Gastroesophageal sphincter (tissue), 4 donors: ENCODE measurements at regions not wholly inside any gene's neighbourhood (a gene's known extent, or its start where the extent isn't known, plus 50 kb on each side); places are given as distances from the start of the nearest gene placed in this dataset.

Experiments
- ATAC-seq: fragments of 150-250 bp; one replicate; pipeline ENCODE4 v1.9.1; 2016; ENCODE audit warnings: mild to moderate bottlenecking, moderate library complexity
- H3K27ac ChIP-seq, 4 donors: fragments of 200-600 bp; sonication (generic) in 3 of 4; 1 replicate in 3 of 4; 2 replicates in 1 of 4; pipeline ENCODE4 v1.5.1; 2016 to 2019
- H3K27me3 ChIP-seq: fragments of 200-600 bp; sonication (generic); one replicate; pipeline ENCODE4 v1.5.1; 2019
- H3K36me3 ChIP-seq, 2 donors: fragments of 200-600 bp; sonication (generic); one replicate each; pipeline ENCODE4 v1.5.1; 2019; ENCODE audit warnings: control low read depth in 1 of 2
- H3K4me1 ChIP-seq, 3 donors: fragments of 200-600 bp; sonication (generic); 1 replicate in 2 of 3; 2 replicates in 1 of 3; pipeline ENCODE4 v1.5.1; 2016 to 2019; ENCODE audit warnings: control low read depth in 2 of 3
- H3K4me3 ChIP-seq, 2 donors: fragments of 200-600 bp; sonication (generic); one replicate each; pipeline ENCODE4 v1.5.1; 2019; ENCODE audit warnings: mild to moderate bottlenecking in 1 of 2, moderate library complexity in 1 of 2
- H3K9me3 ChIP-seq, 3 donors: fragments of 200-600 bp; sonication (generic); one replicate each; pipeline ENCODE4 v1.5.1; 2017 to 2019; ENCODE audit warnings: control low read depth in 2 of 3
- EP300 ChIP-seq: sonication (generic); formaldehyde crosslinking; IDR thresholded peaks from one replicate; pipeline ENCODE4 v1.6.1; 2017; ENCODE audit warnings: antibody characterized with exemption, mild to moderate bottlenecking
- POLR2A ChIP-seq, 2 donors: fragments of 450-650 bp; IDR thresholded peaks; one replicate each; pipeline ENCODE4 v1.6.1; 2017; ENCODE audit warnings: antibody characterized with exemption in 2 of 2, mild to moderate bottlenecking in 2 of 2, moderate library complexity in 1 of 2
- POLR2AphosphoS5 ChIP-seq: sonication (generic); formaldehyde crosslinking; IDR thresholded peaks from one replicate; pipeline ENCODE4 v1.6.1; 2017; ENCODE audit warnings: antibody characterized with exemption
- WGBS, 2 donors: methylation state at CpG; one replicate each; pipeline ENCODE4 v1.1.5; 2018; ENCODE audit warnings: low coverage in 1 of 2; 5-methylcytosine and 5-hydroxymethylcytosine counted together
- TF ChIP-seq, protein P1 (sequence below), 4 experiments: fragments of 200-600 bp in 2 of 4; fragments of 450-650 bp in 2 of 4; sonication (generic) in 1 of 4; IDR thresholded peaks; one replicate each; pipeline ENCODE4 v1.5.1; 2017 to 2019; ENCODE audit warnings: antibody characterized with exemption in 4 of 4, mild to moderate bottlenecking in 2 of 4, moderate library complexity in 2 of 4

DNA sequence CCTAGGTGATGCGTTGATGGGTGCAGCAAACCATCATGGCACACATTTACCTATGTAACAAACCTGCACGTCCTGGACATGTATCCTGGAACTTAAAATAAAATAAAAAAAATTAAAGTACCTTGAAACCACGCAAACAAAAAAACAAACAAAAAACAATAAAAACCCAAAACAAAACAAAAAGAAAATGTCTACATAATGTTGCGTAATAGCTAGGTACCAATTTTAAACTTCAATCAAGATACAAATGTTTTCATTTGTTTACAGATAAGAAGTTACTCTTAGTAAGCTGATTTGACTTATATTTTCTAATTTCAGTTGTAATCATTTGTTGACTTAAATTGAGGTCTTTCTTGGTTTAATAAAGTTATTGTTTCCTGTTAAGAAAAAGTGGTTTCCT is 349.6 kb upstream of the KCNMB2 start:
- Histone ChIP-seq H3K9me3 (no peaks in the 10 kb centered on the region), H3K4me3 (no peak overlapping the region), H3K27ac (no peak overlapping the region), H3K36me3 (no peaks in the 10 kb centered on the region), H3K4me1 (peaks cover 0 to 11% (median 0%) of the 10 kb centered on the region in 3 donors), H3K27me3 (no peaks in the 10 kb centered on the region)
- WGBS, 2 donors = 93 to 97% methylated on average over 3 to 4 of the region's 4 CpGs
- TF ChIP-seq, protein P1, sequence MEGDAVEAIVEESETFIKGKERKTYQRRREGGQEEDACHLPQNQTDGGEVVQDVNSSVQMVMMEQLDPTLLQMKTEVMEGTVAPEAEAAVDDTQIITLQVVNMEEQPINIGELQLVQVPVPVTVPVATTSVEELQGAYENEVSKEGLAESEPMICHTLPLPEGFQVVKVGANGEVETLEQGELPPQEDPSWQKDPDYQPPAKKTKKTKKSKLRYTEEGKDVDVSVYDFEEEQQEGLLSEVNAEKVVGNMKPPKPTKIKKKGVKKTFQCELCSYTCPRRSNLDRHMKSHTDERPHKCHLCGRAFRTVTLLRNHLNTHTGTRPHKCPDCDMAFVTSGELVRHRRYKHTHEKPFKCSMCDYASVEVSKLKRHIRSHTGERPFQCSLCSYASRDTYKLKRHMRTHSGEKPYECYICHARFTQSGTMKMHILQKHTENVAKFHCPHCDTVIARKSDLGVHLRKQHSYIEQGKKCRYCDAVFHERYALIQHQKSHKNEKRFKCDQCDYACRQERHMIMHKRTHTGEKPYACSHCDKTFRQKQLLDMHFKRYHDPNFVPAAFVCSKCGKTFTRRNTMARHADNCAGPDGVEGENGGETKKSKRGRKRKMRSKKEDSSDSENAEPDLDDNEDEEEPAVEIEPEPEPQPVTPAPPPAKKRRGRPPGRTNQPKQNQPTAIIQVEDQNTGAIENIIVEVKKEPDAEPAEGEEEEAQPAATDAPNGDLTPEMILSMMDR (IDR thresholded peaks at IDR 0.05) = no peak
- TF ChIP-seq POLR2AphosphoS5 = no peak
- no peak for TF ChIP-seq EP300
- TF ChIP-seq POLR2A (IDR thresholded peaks at IDR 0.05) = no peak
- no peak for ATAC-seq

DNA sequence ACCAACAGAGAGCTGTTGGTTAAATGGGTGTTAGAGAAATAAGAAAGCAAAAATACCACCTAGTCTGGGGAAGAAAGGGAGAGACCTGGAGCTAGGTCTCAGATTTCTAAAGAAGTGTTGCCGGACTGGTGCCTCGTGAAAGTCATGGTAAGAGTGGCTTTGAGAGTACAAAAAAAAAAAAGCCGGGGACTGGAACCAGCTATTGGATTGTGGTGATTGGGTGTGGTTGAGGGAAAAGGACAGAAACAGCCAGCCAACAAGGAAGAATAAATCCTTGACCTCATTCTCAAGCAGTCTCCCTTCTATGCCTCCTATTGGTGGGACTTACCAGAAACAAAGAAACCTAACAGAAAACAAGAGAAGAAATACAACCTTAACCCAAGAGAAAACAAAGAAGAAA is 346.4 kb upstream of the KCNMB2 start:
- no peaks in the 10 kb centered on the region for H3K27me3 ChIP-seq
- no peak for TF ChIP-seq EP300
- TF ChIP-seq, protein P1 (IDR thresholded peaks at IDR 0.05) = no peak
- TF ChIP-seq POLR2AphosphoS5 = no peak
- no peak for TF ChIP-seq POLR2A (IDR thresholded peaks at IDR 0.05)
- H3K4me1 ChIP-seq = no peaks in the 10 kb centered on the region
- H3K9me3 ChIP-seq = no peaks in the 10 kb centered on the region
- WGBS, 2 donors = 90% methylated on average over 2 to 3 of the region's 3 CpGs
- ATAC-seq = no peak
- no peak overlapping the region for H3K27ac ChIP-seq
- no peak overlapping the region for H3K4me3 ChIP-seq
- no peaks in the 10 kb centered on the region for H3K36me3 ChIP-seq

DNA sequence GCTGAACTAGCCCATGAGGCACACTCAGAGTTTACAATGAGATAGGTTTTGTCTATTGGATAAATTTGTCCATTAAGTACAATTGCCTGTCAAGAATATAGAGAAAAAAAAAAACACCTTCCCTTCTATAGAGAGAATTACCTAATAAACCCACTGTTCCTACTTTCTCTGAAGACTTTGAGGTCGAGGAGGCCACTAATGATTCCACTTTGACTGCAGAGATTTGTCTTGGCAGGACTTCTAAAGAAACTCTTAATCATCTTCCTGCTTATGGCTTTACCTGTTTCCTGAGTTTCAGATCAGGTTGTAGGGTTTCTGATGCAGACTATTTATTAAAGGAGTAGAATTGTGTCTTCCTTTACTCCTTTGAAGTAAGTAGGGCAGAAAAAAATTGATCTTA is 342.4 kb upstream of the KCNMB2 start:
- WGBS, 2 donors = 45 to 67% methylated on average over 1 of the region's 1 CpG
- H3K4me1 ChIP-seq = peaks cover 0 to 23% (median 6%) of the 10 kb centered on the region in 3 donors
- TF ChIP-seq POLR2AphosphoS5 (no peak), EP300 (no peak), POLR2A (IDR thresholded peaks at IDR 0.05) (no peak)
- TF ChIP-seq, protein P1 (IDR thresholded peaks at IDR 0.05) = no peak

DNA sequence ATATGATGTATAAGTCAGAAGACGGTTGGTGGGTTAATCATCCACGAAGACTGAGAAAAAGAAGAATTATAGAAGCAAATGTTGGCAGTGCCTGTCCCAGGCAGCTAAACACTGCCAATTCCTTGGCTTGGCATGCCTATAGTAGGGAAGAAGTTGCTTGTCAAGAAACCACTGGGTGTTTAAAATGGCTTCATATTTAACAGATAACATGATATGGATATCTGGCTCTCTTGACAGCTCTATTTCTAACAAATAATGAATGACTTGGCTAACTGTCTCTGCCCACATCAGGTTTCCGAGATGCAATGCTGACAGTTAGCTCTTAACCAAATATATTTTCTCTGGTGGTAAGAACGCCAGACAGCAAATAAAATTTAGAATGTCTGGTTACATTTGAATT is 341.7 kb upstream of the KCNMB2 start:
- WGBS, 2 donors = 52 to 63% methylated on average over 4 of the region's 4 CpGs
- H3K4me1 ChIP-seq = peaks cover 0 to 23% (median 6%) of the 10 kb centered on the region in 3 donors
- H3K4me3 ChIP-seq = no peak overlapping the region
- no peaks in the 10 kb centered on the region for H3K27me3 ChIP-seq
- H3K36me3 ChIP-seq = no peaks in the 10 kb centered on the region
- TF ChIP-seq EP300 (no peak), POLR2AphosphoS5 (no peak), POLR2A (IDR thresholded peaks at IDR 0.05) (no peak)
- TF ChIP-seq, protein P1 (IDR thresholded peaks at IDR 0.05) = no peak
- H3K27ac ChIP-seq = no peak overlapping the region
- no peaks in the 10 kb centered on the region for H3K9me3 ChIP-seq
- ATAC-seq = no peak

More for the DNA sequence above, 342.4 kb upstream of the KCNMB2 start:
- Histone ChIP-seq H3K27ac (no peak overlapping the region), H3K36me3 (no peaks in the 10 kb centered on the region), H3K27me3 (no peaks in the 10 kb centered on the region), H3K4me3 (no peak overlapping the region), H3K9me3 (no peaks in the 10 kb centered on the region)
- ATAC-seq = no peak

DNA sequence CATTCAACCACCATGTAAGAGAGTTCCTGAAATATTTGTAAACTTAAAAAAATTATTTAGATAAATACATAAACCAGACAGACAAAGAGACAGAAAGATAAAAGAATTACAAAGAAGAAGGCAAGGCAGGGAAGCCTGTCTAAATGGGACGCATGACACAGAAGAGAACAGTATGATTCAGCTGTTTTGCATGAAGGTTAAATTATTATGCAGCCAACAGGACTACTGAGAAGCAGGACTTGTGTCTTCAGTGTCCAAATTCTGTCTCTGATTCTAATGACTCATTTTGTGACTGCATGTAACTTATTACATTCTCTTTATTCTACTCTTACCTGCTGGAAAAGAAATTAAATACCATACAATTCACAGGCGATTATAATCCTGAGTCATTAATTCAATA is 340.4 kb upstream of the KCNMB2 start:
- no peaks in the 10 kb centered on the region for H3K9me3 ChIP-seq
- 39 to 61% methylated on average over 2 of the region's 2 CpGs for whole genome bisulfite sequencing, 2 donors
- peak overlapping the region in 3 of 4 donors; percentile 43 to 56 (median 51) for H3K27ac ChIP-seq
- H3K4me1 ChIP-seq = peaks cover 0 to 23% (median 6%) of the 10 kb centered on the region in 3 donors
- no peak overlapping the region for H3K4me3 ChIP-seq
- TF ChIP-seq, protein P1 (IDR thresholded peaks at IDR 0.05) = no peak
- TF ChIP-seq EP300 (no peak), POLR2A (IDR thresholded peaks at IDR 0.05) (no peak), POLR2AphosphoS5 (no peak)
- peak; percentile 63 for ATAC-seq
- H3K36me3 ChIP-seq = no peaks in the 10 kb centered on the region
- H3K27me3 ChIP-seq = no peaks in the 10 kb centered on the region
